ENCODE measurements at regions not wholly inside any gene's neighbourhood (a gene's known extent, or its start where the extent isn't known, plus 50 kb on each side); places are given as distances from the start of the nearest gene placed in this dataset.
"Not testable (repeated sequence)": the region's sequence is repeated elsewhere in the genome, so short reads cannot be mapped to it uniquely, and the experiment has no call there.

DNA sequence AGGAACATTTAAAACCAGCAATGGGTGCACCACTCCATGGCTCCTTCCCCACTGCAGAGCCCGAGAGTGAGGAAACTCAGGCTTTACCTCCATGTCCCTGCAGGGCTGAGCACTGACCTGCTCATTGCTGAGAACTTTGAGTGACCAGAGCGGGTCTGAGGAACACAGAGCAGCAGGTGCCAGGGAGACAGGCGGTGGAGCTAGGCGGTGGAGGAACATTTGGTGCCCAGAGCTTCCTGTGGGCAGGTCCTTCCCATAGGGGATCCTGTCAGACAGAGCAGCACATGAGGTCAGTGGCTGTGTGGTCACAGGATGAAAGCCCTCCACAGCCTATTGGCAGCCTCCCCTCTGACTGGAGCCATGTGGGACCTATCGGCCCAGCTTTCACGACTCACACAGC, 538.5 kb downstream of the RPIA start:
- H3K4me3 ChIP-seq; H3K27me3 ChIP-seq (ENCODE audit: insufficient read depth in 3 of 3, low read length in 2 of 3); intact Hi-C loops (cut with DNase I); H3K9me3 ChIP-seq; H3K27ac ChIP-seq; H3K4me1 ChIP-seq; DNase-seq; ATAC-seq; H3K36me3 ChIP-seq (ENCODE audit: insufficient read depth in 1 of 2, low read depth in 1 of 2): not testable (repeated sequence)
- WGBS, 3 donors = 76 to 81% (median 80%) methylated on average over 4 to 5 of the region's 6 CpGs

DNA sequence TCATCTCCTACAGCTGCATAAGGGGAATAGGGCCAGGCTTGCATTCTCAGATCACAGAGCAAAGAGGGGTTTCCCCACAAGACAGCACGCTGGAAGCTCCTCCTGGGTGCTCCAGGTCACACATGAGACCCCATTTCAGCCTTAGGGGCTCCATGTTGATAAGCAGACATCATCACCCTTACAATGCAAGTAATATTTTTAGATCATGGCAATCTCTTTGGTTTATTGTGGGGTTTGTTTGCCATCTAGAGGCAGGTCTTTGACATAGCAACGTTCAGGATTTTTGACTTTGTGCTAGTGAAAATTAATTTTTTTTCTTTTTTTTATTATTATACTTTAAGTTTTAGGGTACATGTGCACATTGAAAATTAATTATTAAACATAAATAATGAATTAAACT, 539.8 kb downstream of the RPIA start:
- WGBS, 3 donors = 0% methylated on average over 1 of the region's 2 CpGs
- ATAC-seq = peak in 1 of 4 donors; percentile 43
- H3K4me1 ChIP-seq; DNase-seq; H3K27me3 ChIP-seq (ENCODE audit: insufficient read depth in 3 of 3, low read length in 2 of 3); H3K36me3 ChIP-seq (ENCODE audit: insufficient read depth in 1 of 2, low read depth in 1 of 2); H3K9me3 ChIP-seq; intact Hi-C loops (cut with DNase I); H3K4me3 ChIP-seq; H3K27ac ChIP-seq: not testable (repeated sequence)

DNA sequence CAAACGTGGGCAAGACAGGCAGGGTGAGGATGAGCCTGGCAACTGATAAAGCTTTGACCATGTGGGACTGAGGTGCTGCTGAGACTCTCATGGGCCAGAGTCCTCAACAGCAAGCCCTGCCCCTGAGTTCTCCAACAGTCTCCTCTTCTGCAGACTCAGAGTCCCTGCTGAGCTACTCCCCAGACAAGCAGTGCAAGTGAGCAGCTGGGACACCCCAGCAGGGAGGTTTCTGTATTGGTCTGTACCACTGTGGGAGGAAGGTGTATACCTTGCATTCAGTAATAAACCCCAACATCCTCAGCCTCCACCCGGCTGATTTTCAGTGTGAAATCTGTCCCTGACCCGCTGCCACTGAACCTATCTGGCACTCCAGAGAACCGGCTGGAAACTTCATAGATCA, 542.5 kb downstream of the RPIA start:
- 69 to 71% (median 70%) methylated on average over 3 of the region's 4 CpGs for WGBS, 3 donors
- H3K4me3 ChIP-seq; ATAC-seq; intact Hi-C loops (cut with DNase I); DNase-seq; H3K27me3 ChIP-seq (ENCODE audit: insufficient read depth in 3 of 3, low read length in 2 of 3); H3K9me3 ChIP-seq; H3K4me1 ChIP-seq; H3K36me3 ChIP-seq (ENCODE audit: insufficient read depth in 1 of 2, low read depth in 1 of 2); H3K27ac ChIP-seq: not testable (repeated sequence)

DNA sequence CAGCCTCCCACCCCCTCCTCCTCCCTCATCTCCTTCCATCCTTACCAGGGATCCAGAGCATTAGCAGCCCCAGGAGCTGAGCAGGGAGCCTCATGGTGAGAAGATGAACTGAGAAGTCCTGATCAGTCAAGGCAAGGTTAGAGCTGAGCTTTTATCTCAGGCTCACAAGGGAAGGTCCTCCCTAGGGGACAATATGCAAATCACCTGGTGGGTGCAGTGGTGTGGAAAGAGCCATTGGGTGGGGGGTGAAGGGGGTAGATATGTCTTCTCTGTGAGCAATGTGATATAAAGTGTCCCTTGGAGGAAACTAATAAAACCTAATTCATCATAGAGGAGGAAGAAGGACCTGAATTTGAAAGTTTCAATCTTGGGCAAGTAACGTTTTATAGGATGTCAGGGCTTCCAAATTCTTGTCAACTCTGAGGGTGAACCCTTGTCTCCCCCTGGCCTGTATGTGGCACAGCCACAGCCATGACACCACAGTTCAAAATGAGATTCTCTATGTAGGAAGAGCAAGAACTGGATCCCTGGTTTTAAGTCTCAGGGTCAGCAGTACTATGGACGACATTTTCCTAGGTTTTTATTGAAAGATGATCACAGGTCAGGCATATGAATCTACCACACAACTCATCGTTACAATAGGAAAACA, 543.5 kb downstream of the RPIA start:
- DNase-seq; intact Hi-C loops (cut with DNase I); H3K27me3 ChIP-seq (ENCODE audit: insufficient read depth in 3 of 3, low read length in 2 of 3); H3K4me1 ChIP-seq; H3K9me3 ChIP-seq; H3K27ac ChIP-seq; ATAC-seq; H3K4me3 ChIP-seq; H3K36me3 ChIP-seq (ENCODE audit: insufficient read depth in 1 of 2, low read depth in 1 of 2): not testable (repeated sequence)
- 25 to 46% (median 44%) methylated on average over 1 of the region's 3 CpGs for WGBS, 3 donors

DNA sequence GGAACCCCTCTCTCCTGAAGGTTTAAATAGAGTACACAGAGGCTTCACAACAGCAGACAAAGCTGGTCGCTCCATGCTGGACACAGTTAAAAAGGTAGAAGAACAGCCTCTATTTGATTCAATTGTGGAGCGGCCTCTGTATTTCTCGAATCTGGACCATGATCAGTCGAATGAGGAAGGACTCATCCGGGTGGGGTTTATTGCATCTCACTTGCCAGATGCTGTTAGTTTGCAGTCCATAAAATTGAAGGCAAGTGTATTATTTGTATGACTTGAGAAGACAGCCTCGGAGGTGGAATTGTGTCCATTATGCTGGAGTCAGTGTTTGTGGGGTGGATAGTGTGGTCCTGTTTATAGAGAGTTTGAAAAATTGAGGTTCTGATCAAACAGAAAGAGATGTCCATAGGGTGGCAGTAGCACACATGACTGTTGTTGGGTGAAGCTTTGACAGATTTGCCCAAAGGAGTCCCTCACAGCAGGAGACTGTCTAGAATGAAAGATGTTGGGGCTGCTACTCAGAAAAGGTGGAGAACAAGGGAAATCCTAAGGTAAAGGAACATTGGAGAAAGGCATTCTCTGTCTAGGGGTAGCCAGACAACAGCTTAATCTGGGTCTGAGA, 545.5 kb downstream of the RPIA start:
- DNase-seq; intact Hi-C loops (cut with DNase I): not testable (repeated sequence)

DNA sequence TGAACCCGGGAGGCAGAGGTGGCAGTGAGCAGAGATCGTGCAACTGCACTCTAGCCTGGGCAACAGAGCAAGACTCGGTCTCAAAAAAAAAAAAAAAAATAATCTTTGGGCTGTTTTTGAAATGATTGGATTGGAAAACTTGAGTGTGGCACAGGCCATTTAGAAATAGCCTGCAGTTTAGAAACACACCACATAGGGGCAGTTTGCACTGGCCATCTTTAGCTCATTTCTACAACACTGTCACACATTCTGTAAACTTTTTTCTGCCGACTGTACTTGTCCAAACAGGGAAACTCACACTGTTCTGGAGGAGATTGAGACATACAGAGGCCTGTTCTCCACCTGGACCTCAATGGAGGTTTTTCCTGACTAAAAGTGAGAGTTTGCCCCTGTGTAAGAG, 546.3 kb downstream of the RPIA start:
- DNase-seq; ATAC-seq; H3K27ac ChIP-seq; H3K27me3 ChIP-seq (ENCODE audit: insufficient read depth in 3 of 3, low read length in 2 of 3); H3K4me3 ChIP-seq; H3K36me3 ChIP-seq (ENCODE audit: insufficient read depth in 1 of 2, low read depth in 1 of 2); intact Hi-C loops (cut with DNase I); H3K4me1 ChIP-seq; H3K9me3 ChIP-seq: not testable (repeated sequence)
- 100% methylated on average over 2 of the region's 4 CpGs; no CpG with 5 or more reads in 2 of the 3 donors for WGBS, 3 donors

More for the DNA sequence above, 545.5 kb downstream of the RPIA start:
- H3K27me3 ChIP-seq (ENCODE audit: insufficient read depth in 3 of 3, low read length in 2 of 3); H3K4me1 ChIP-seq; H3K4me3 ChIP-seq; H3K9me3 ChIP-seq; ATAC-seq; H3K36me3 ChIP-seq (ENCODE audit: insufficient read depth in 1 of 2, low read depth in 1 of 2); H3K27ac ChIP-seq: not testable (repeated sequence)
- no CpG with 5 or more reads among the region's 6 CpGs for WGBS, 3 donors

DNA sequence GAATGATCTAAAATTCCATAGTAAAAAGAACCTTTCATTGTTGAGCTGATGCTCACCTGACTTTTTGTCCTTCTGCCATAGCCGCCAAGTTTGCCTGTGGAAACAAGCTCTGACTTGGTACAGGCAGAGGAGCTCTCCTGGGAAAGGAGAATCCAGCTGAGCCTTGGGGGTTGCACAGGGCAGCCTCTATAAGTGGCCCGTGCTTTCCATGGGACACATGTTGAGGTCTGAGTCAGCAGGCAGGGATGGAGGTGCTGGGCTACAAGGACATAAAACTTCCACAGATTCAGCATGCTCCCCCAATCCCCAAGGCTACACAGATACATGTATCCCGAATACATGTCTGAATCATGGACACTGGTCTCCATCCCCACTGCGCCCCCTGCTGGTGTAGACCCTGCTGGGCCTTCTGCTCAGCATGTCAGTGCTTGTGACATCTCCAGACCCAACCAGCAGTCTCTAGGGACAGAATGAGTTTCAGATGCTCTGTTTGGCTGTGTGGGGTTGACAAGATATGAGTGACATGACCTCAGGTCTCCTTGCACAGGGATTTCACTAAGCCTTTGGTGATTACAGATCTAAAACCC, 551.7 kb downstream of the RPIA start:
- H3K27ac ChIP-seq; H3K36me3 ChIP-seq (ENCODE audit: insufficient read depth in 1 of 2, low read depth in 1 of 2); H3K4me3 ChIP-seq; H3K4me1 ChIP-seq; H3K9me3 ChIP-seq; ATAC-seq; H3K27me3 ChIP-seq (ENCODE audit: insufficient read depth in 3 of 3, low read length in 2 of 3); intact Hi-C loops (cut with DNase I); DNase-seq: not testable (repeated sequence)
- WGBS, 3 donors = 43 to 50% (median 45%) methylated on average over 4 of the region's 4 CpGs

DNA sequence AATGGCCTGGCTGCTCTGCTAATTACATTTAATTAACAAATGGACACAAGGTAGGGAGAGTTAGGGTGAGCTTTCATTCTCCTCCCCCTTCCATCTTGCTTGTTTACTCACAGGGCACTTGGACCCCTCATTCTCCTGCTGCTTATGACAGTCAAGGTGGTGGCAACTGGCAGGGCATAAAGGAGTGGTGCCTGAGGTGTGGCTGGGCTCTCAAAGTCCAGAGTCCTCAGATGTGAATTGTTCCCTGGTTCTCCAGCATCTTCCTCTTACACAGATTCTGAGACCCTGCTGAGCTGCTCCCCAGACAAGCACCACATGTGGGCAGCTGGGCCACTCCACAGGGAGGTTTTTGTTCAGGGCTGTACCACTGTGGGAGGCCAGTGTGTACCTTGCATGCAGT, 552.9 kb downstream of the RPIA start:
- H3K4me1 ChIP-seq; ATAC-seq; DNase-seq; H3K27ac ChIP-seq; intact Hi-C loops (cut with DNase I); H3K4me3 ChIP-seq; H3K27me3 ChIP-seq (ENCODE audit: insufficient read depth in 3 of 3, low read length in 2 of 3); H3K36me3 ChIP-seq (ENCODE audit: insufficient read depth in 1 of 2, low read depth in 1 of 2); H3K9me3 ChIP-seq: not testable (repeated sequence)

DNA sequence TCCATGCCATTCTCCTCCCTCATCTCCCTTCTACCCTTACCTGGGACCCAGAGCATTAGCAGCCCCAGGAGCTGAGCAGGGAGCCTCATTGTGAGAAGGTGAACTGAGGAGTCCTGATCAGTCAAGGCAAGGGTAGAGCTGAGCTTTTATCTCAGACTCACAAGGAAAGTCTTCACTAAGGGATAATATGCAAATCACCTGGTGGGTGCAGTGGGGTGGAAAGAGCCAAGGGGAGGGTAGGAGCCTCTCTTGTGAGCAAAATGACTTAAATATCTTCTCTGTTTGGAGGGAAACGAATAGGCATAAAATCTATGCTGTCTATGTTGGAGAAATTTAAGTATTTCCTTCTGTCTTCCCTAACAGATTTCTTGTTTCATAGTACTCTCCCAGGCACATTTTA, 554.0 kb downstream of the RPIA start:
- ATAC-seq; H3K9me3 ChIP-seq; H3K27me3 ChIP-seq (ENCODE audit: insufficient read depth in 3 of 3, low read length in 2 of 3); DNase-seq; H3K27ac ChIP-seq; intact Hi-C loops (cut with DNase I); H3K4me1 ChIP-seq; H3K36me3 ChIP-seq (ENCODE audit: insufficient read depth in 1 of 2, low read depth in 1 of 2); H3K4me3 ChIP-seq: not testable (repeated sequence)
- 47 to 69% (median 60%) methylated on average over 1 of the region's 1 CpG for WGBS, 3 donors

DNA sequence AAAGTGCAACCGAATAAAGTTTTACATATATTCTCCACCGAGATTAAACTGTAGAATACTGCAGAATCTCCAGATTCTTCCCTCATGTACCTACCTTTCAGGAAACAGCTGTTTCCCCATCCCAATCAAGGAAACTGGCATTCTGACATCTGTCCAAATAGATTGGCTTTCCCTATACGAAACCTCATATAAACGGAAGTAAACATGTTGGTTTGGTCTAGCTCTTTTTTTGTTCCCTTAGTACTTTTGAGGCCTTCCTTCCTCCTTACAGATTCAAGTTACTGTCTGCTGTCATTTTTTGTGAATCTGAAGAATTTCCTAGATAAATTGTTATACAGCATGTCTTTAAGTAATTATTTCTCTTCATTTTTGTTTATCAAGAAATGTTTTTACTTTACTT, 554.6 kb downstream of the RPIA start:
- intact Hi-C loops (cut with DNase I); H3K27me3 ChIP-seq (ENCODE audit: insufficient read depth in 3 of 3, low read length in 2 of 3); H3K36me3 ChIP-seq (ENCODE audit: insufficient read depth in 1 of 2, low read depth in 1 of 2); DNase-seq; H3K27ac ChIP-seq; H3K4me1 ChIP-seq; H3K9me3 ChIP-seq; H3K4me3 ChIP-seq; ATAC-seq: not testable (repeated sequence)
- WGBS, 3 donors = 48 to 73% (median 56%) methylated on average over 3 of the region's 4 CpGs

DNA sequence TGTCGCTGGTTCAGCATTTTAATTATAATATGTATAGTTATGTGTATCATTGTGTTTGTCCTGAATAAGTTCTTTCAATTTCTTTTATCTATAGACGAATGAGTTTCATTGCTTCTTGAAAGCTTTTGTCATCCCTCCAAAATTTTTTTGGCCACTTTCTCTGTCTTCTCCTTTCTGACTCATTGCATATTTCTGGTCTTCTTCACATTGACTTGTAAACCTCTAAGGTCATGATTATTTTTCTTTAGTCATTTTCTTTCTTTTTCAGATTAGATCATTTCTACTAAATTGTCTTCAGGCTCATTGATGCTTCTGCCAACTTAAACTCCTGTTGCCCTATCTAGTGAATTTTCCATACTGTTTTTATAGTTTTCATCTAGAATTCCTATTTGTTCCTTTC, 555.1 kb downstream of the RPIA start:
- H3K36me3 ChIP-seq (ENCODE audit: insufficient read depth in 1 of 2, low read depth in 1 of 2); ATAC-seq; H3K4me3 ChIP-seq; H3K9me3 ChIP-seq; H3K27me3 ChIP-seq (ENCODE audit: insufficient read depth in 3 of 3, low read length in 2 of 3); intact Hi-C loops (cut with DNase I); DNase-seq; H3K27ac ChIP-seq; H3K4me1 ChIP-seq: not testable (repeated sequence)
- WGBS, 3 donors = 71 to 79% (median 75%) methylated on average over 2 of the region's 2 CpGs
